ENCODE measurements at regions not wholly inside any gene's neighbourhood (a gene's known extent, or its start where the extent isn't known, plus 50 kb on each side); places are given as distances from the start of the nearest gene placed in this dataset.

- ChIA-PET POLR2A (interaction anchor here (0.5 to 1.6 kb wide), 6 partner anchors 9 to 333 kb away, joined by 3 to 5 read pairs (median 3); no protein-coding TSS in a partner anchor), CTCF (interaction anchor here (0.6 to 1.1 kb wide), 3 partner anchors 51 to 138 kb away, joined by 3 to 4 read pairs (median 3); no protein-coding TSS in a partner anchor)
- TF ChIP-seq, protein P1, sequence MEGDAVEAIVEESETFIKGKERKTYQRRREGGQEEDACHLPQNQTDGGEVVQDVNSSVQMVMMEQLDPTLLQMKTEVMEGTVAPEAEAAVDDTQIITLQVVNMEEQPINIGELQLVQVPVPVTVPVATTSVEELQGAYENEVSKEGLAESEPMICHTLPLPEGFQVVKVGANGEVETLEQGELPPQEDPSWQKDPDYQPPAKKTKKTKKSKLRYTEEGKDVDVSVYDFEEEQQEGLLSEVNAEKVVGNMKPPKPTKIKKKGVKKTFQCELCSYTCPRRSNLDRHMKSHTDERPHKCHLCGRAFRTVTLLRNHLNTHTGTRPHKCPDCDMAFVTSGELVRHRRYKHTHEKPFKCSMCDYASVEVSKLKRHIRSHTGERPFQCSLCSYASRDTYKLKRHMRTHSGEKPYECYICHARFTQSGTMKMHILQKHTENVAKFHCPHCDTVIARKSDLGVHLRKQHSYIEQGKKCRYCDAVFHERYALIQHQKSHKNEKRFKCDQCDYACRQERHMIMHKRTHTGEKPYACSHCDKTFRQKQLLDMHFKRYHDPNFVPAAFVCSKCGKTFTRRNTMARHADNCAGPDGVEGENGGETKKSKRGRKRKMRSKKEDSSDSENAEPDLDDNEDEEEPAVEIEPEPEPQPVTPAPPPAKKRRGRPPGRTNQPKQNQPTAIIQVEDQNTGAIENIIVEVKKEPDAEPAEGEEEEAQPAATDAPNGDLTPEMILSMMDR (IDR thresholded peaks at IDR 0.05; ENCODE audit: low read depth, low read length): 0 out of 2 replicates have a peak, but pooled peaks have one; percentile 10
- no peak for DNase-seq (ENCODE audit: low read depth, low spot score)
- Histone ChIP-seq H3K27me3 (ENCODE audit: control insufficient read depth, insufficient read depth, low read length) (no peaks in the 10 kb centered on the region), H3K9me3 (ENCODE audit: control insufficient read depth, insufficient read depth, low read length) (no peaks in the 10 kb centered on the region), H3K4me3 (ENCODE audit: low read depth, low read length) (peak overlapping the region; percentile 0; the same call in 1 of the 2 replicates), H3K27ac (ENCODE audit: low read depth, low read length) (peak overlapping the region; percentile 88)
Measured at GRCh38 chr14:50000380-50001150, 107.7 kb downstream of the ARF6 start.

- Histone ChIP-seq H3K27me3 (ENCODE audit: control insufficient read depth, insufficient read depth, low read length) (no peaks in the 10 kb centered on the region), H3K4me3 (ENCODE audit: low read depth, low read length) (no peak overlapping the region), H3K27ac (ENCODE audit: low read depth, low read length) (peak overlapping the region; percentile 88), H3K9me3 (ENCODE audit: control insufficient read depth, insufficient read depth, low read length) (no peaks in the 10 kb centered on the region)
- DNase-seq (ENCODE audit: low read depth, low spot score): no peak
- TF ChIP-seq, protein P1 (IDR thresholded peaks at IDR 0.05; ENCODE audit: low read depth, low read length): no peak
- CTCF ChIA-PET: interaction anchor here (0.6 to 1.1 kb wide), 2 partner anchors 51 to 139 kb away, joined by 3 to 4 read pairs; no protein-coding TSS in a partner anchor
- POLR2A ChIA-PET: interaction anchor here (0.9 to 2.6 kb wide), 5 partner anchors 22 to 89 kb away, joined by 3 to 6 read pairs (median 4); no protein-coding TSS in a partner anchor
Measured at GRCh38 chr14:50001151-50001998, 108.5 kb downstream of the ARF6 start.

GRCh38 chr14:50001999-50002925 is 109.4 kb downstream of the ARF6 start:
- ChIA-PET POLR2A (interaction anchor here (0.6 to 2.6 kb wide), 4 partner anchors 22 to 237 kb away, joined by 4 to 7 read pairs (median 6); no protein-coding TSS in a partner anchor), CTCF (interaction anchor here (0.6 to 1.7 kb wide), 2 partner anchors 110 to 140 kb away, joined by 3 to 6 read pairs; partner anchors contain the start of gene ARF6)
- Histone ChIP-seq H3K4me3 (ENCODE audit: low read depth, low read length) (no peak overlapping the region), H3K27ac (ENCODE audit: low read depth, low read length) (peak overlapping the region; percentile 40), H3K9me3 (ENCODE audit: control insufficient read depth, insufficient read depth, low read length) (no peaks in the 10 kb centered on the region), H3K27me3 (ENCODE audit: control insufficient read depth, insufficient read depth, low read length) (no peaks in the 10 kb centered on the region)
- no peak for DNase-seq (ENCODE audit: low read depth, low spot score)
- TF ChIP-seq, protein P1 (IDR thresholded peaks at IDR 0.05; ENCODE audit: low read depth, low read length): no peak

DNA sequence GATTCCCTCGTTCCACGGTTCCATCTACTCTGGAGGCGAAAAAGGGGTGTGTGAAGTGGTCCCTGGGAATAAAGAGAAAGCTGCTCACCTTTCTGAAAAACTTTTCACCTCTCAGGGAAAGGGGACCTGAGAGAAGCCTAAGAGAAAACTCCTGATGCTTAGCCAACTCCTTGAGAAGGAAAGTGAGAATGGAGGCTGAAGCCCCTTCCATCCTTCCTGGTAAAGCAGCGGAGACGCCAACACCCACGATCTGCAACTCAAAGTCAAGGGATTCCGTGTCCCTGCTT is 110.0 kb downstream of the ARF6 start:
- Histone ChIP-seq H3K27ac (ENCODE audit: low read depth, low read length) (peak overlapping the region; percentile 3), H3K9me3 (ENCODE audit: control insufficient read depth, insufficient read depth, low read length) (no peaks in the 10 kb centered on the region), H3K4me3 (ENCODE audit: low read depth, low read length) (peak overlapping the region; percentile 58), H3K27me3 (ENCODE audit: control insufficient read depth, insufficient read depth, low read length) (no peaks in the 10 kb centered on the region)
- TF ChIP-seq, protein P1 (IDR thresholded peaks at IDR 0.05; ENCODE audit: low read depth, low read length): no peak
- no peak for DNase-seq (ENCODE audit: low read depth, low spot score)
- ChIA-PET POLR2A (interaction anchor here (0.6 to 2.6 kb wide), 3 partner anchors 21 to 236 kb away, joined by 4 to 7 read pairs (median 6); partner anchors contain the start of gene ARF6), CTCF (interaction anchor here (0.6 to 1.8 kb wide), 3 partner anchors 110 to 140 kb away, joined by 3 to 14 read pairs (median 6); partner anchors contain the start of gene ARF6)

Measured in AG04450 (cell line).